MM.1S (cell line): ENCODE measurements at regions not wholly inside any gene's neighbourhood (a gene's known extent, or its start where the extent isn't known, plus 50 kb on each side); places are given as distances from the start of the nearest gene placed in this dataset.

Source experiments
- CTCF ChIP-seq: fragments of 300-600 bp; sonication (generic); IDR thresholded peaks from 2 replicates; pipeline ENCODE4 v1.5.1; 2016; ENCODE audit warnings: antibody characterized with exemption, low read length, mixed read lengths
- EZH2 ChIP-seq: fragments of 300-600 bp; sonication (generic); optimal IDR thresholded peaks from 2 replicates; pipeline ENCODE3; 2017; ENCODE audit warnings: low read depth, mild to moderate bottlenecking, antibody characterized with exemption, low read length, mixed read lengths
- EZH2phosphoT487 ChIP-seq: fragments of 300-600 bp; sonication (generic); IDR thresholded peaks from 2 replicates; pipeline ENCODE4 v1.6.1; 2018; ENCODE audit warnings: antibody characterized with exemption, low read length

GRCh38 chr5:3335301-3335700, 260.3 kb upstream of the IRX1 start:
- TF ChIP-seq CTCF = no peak
- no peak for TF ChIP-seq EZH2phosphoT487
- no peak for TF ChIP-seq EZH2
